ENCODE measurements at regions not wholly inside any gene's neighbourhood (a gene's known extent, or its start where the extent isn't known, plus 50 kb on each side); places are given as distances from the start of the nearest gene placed in this dataset.

DNA sequence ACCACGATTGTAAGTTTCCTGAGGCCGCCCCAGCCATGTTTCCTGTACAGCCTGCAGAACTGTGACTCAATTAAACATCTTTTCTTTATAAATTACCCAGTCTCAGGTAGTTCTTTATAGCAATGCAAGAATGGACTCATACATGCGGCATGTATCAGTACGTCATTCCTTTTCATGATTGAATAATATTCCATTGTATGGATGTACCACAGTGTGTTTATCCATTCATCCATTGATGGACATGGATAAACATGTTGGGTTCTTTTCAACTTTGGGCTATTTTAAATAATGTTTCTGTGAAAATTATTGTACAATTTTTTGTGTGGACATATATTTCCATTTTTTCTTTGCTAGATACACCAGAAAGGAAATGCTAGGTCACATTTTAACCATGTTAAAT, 99.2 kb upstream of the IGSF1 start:
- Mint-ChIP-seq H3K9me3 (peaks cover 21% of the 10 kb centered on the region), H3K36me3 (peaks cover 39% of the 10 kb centered on the region), H3K4me3 (no peak overlapping the region), H3K27me3 (ENCODE audit: low read depth) (no peaks in the 10 kb centered on the region; the same call in 1 of the 2 replicates), H3K4me1 (peaks cover 7% of the 10 kb centered on the region), H3K27ac (no peak overlapping the region)
- no peak for ATAC-seq
- no peak for DNase-seq (ENCODE audit: low spot score)
- CTCF ChIA-PET: no interaction called here
- TF ChIP-seq ZNF423 (CRISPR knock-in tag; IDR thresholded peaks at IDR 0.05) (no peak), SOX15 (CRISPR knock-in tag; IDR thresholded peaks at IDR 0.05) (no peak), ELF4 (CRISPR knock-in tag; IDR thresholded peaks at IDR 0.05; ENCODE audit: low read depth) (no peak), FOXJ3 (CRISPR knock-in tag; IDR thresholded peaks at IDR 0.05; ENCODE audit: borderline replicate concordance) (no peak), ATF1 (CRISPR knock-in tag; IDR thresholded peaks at IDR 0.05) (no peak), ZNF138 (CRISPR knock-in tag; conservative IDR thresholded peaks at IDR 0.05) (no peak), ZNF232 (CRISPR knock-in tag; IDR thresholded peaks at IDR 0.05) (no peak)
- TF ChIP-seq, protein P1, sequence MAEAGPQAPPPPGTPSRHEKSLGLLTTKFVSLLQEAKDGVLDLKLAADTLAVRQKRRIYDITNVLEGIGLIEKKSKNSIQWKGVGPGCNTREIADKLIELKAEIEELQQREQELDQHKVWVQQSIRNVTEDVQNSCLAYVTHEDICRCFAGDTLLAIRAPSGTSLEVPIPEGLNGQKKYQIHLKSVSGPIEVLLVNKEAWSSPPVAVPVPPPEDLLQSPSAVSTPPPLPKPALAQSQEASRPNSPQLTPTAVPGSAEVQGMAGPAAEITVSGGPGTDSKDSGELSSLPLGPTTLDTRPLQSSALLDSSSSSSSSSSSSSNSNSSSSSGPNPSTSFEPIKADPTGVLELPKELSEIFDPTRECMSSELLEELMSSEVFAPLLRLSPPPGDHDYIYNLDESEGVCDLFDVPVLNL (CRISPR knock-in tag; IDR thresholded peaks at IDR 0.05; ENCODE audit: borderline replicate concordance, low read depth): no peak
- TF ChIP-seq, protein P2, sequence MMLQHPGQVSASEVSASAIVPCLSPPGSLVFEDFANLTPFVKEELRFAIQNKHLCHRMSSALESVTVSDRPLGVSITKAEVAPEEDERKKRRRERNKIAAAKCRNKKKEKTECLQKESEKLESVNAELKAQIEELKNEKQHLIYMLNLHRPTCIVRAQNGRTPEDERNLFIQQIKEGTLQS (CRISPR knock-in tag; conservative IDR thresholded peaks at IDR 0.05): no peak
- POLR2A ChIA-PET: no interaction called here

DNA sequence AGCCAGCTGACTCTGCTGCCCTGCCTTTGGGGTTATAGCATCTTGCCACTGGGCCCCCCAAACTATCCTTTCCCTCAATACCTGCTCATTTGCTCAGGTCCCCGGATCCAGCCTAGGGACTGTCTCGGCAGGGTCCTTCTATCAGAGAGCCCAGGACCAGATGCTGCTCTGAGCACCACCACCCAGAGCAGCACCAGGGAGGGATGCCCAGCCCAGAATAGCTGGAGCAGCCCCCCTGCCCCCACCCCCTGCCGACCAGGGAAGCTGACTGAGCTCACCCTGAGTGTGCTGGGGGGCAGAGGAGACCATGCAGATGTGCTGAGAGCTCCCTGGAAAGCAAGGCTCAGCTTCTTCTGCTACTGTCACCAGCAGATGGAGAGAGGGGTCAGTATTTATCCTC, 103.6 kb upstream of the IGSF1 start:
- TF ChIP-seq, protein P3, sequence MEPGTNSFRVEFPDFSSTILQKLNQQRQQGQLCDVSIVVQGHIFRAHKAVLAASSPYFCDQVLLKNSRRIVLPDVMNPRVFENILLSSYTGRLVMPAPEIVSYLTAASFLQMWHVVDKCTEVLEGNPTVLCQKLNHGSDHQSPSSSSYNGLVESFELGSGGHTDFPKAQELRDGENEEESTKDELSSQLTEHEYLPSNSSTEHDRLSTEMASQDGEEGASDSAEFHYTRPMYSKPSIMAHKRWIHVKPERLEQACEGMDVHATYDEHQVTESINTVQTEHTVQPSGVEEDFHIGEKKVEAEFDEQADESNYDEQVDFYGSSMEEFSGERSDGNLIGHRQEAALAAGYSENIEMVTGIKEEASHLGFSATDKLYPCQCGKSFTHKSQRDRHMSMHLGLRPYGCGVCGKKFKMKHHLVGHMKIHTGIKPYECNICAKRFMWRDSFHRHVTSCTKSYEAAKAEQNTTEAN (CRISPR knock-in tag; IDR thresholded peaks at IDR 0.05): no peak
- TF ChIP-seq, protein P1 (CRISPR knock-in tag; IDR thresholded peaks at IDR 0.05; ENCODE audit: borderline replicate concordance, low read depth): no peak
- TF ChIP-seq IRF2 (CRISPR knock-in tag; IDR thresholded peaks at IDR 0.05; ENCODE audit: borderline replicate concordance, low read depth) (no peak), JAZF1 (CRISPR knock-in tag; IDR thresholded peaks at IDR 0.05) (no peak), EMX1 (CRISPR knock-in tag; IDR thresholded peaks at IDR 0.05) (no peak), NFATC4 (CRISPR knock-in tag; IDR thresholded peaks at IDR 0.05) (no peak), SP1 (CRISPR knock-in tag; conservative IDR thresholded peaks at IDR 0.05) (no peak)
- TF ChIP-seq, protein P4, sequence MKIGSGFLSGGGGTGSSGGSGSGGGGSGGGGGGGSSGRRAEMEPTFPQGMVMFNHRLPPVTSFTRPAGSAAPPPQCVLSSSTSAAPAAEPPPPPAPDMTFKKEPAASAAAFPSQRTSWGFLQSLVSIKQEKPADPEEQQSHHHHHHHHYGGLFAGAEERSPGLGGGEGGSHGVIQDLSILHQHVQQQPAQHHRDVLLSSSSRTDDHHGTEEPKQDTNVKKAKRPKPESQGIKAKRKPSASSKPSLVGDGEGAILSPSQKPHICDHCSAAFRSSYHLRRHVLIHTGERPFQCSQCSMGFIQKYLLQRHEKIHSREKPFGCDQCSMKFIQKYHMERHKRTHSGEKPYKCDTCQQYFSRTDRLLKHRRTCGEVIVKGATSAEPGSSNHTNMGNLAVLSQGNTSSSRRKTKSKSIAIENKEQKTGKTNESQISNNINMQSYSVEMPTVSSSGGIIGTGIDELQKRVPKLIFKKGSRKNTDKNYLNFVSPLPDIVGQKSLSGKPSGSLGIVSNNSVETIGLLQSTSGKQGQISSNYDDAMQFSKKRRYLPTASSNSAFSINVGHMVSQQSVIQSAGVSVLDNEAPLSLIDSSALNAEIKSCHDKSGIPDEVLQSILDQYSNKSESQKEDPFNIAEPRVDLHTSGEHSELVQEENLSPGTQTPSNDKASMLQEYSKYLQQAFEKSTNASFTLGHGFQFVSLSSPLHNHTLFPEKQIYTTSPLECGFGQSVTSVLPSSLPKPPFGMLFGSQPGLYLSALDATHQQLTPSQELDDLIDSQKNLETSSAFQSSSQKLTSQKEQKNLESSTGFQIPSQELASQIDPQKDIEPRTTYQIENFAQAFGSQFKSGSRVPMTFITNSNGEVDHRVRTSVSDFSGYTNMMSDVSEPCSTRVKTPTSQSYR (CRISPR knock-in tag; IDR thresholded peaks at IDR 0.05): no peak
- Mint-ChIP-seq H3K9me3 (peaks cover 13% of the 10 kb centered on the region), H3K4me1 (peaks cover 11% of the 10 kb centered on the region), H3K27me3 (ENCODE audit: low read depth) (no peaks in the 10 kb centered on the region; the same call in 1 of the 2 replicates), H3K4me3 (no peak overlapping the region), H3K27ac (no peak overlapping the region), H3K36me3 (peaks cover 27% of the 10 kb centered on the region)
- DNase-seq (ENCODE audit: low spot score) (no peak), ATAC-seq (no peak)
- POLR2A ChIA-PET: no interaction called here
- CTCF ChIA-PET: no interaction called here

DNA sequence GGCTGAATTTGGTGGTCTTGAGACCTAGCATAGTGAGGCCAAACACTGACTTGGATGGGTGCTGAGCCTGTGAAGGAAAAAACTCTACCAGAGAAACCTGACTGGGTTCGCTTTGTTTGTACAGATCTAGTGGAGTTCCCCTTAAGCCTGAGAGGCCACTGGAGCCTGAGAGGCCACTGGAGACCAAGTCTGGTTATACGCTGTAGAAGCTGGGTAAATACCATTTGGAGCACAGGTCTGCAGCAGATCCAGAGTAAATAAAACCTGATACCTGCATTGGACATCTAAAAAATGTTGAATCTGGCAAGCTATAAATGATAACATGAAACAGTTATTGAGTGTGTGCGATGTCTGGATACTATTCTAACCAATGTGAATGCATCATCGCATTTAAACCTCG, 104.3 kb upstream of the IGSF1 start:
- H3K27ac Mint-ChIP-seq: no peak overlapping the region
- H3K4me3 Mint-ChIP-seq: no peak overlapping the region
- H3K27me3 Mint-ChIP-seq (ENCODE audit: low read depth): no peaks in the 10 kb centered on the region; the same call in 1 of the 2 replicates
- H3K36me3 Mint-ChIP-seq: peaks cover 25% of the 10 kb centered on the region
- ChIA-PET CTCF (no interaction called here), POLR2A (no interaction called here)
- no peak for ATAC-seq
- peaks cover 16% of the 10 kb centered on the region for H3K4me1 Mint-ChIP-seq
- peaks cover 7% of the 10 kb centered on the region; the same call in 1 of the 2 replicates for H3K9me3 Mint-ChIP-seq
- no peak for DNase-seq (ENCODE audit: low spot score)
- TF ChIP-seq NFE2L1 (CRISPR knock-in tag; IDR thresholded peaks at IDR 0.05) (no peak), IRF2 (CRISPR knock-in tag; IDR thresholded peaks at IDR 0.05; ENCODE audit: borderline replicate concordance, low read depth) (no peak), KAT7 (CRISPR knock-in tag; IDR thresholded peaks at IDR 0.05; ENCODE audit: borderline replicate concordance) (no peak), JAZF1 (CRISPR knock-in tag; IDR thresholded peaks at IDR 0.05) (no peak)
- TF ChIP-seq, protein P3 (CRISPR knock-in tag; IDR thresholded peaks at IDR 0.05): no peak
- TF ChIP-seq, protein P5, sequence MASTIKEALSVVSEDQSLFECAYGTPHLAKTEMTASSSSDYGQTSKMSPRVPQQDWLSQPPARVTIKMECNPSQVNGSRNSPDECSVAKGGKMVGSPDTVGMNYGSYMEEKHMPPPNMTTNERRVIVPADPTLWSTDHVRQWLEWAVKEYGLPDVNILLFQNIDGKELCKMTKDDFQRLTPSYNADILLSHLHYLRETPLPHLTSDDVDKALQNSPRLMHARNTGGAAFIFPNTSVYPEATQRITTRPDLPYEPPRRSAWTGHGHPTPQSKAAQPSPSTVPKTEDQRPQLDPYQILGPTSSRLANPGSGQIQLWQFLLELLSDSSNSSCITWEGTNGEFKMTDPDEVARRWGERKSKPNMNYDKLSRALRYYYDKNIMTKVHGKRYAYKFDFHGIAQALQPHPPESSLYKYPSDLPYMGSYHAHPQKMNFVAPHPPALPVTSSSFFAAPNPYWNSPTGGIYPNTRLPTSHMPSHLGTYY (CRISPR knock-in tag; IDR thresholded peaks at IDR 0.05): no peak
- TF ChIP-seq, protein P6, sequence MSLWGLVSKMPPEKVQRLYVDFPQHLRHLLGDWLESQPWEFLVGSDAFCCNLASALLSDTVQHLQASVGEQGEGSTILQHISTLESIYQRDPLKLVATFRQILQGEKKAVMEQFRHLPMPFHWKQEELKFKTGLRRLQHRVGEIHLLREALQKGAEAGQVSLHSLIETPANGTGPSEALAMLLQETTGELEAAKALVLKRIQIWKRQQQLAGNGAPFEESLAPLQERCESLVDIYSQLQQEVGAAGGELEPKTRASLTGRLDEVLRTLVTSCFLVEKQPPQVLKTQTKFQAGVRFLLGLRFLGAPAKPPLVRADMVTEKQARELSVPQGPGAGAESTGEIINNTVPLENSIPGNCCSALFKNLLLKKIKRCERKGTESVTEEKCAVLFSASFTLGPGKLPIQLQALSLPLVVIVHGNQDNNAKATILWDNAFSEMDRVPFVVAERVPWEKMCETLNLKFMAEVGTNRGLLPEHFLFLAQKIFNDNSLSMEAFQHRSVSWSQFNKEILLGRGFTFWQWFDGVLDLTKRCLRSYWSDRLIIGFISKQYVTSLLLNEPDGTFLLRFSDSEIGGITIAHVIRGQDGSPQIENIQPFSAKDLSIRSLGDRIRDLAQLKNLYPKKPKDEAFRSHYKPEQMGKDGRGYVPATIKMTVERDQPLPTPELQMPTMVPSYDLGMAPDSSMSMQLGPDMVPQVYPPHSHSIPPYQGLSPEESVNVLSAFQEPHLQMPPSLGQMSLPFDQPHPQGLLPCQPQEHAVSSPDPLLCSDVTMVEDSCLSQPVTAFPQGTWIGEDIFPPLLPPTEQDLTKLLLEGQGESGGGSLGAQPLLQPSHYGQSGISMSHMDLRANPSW (CRISPR knock-in tag; conservative IDR thresholded peaks at IDR 0.05; ENCODE audit: low read depth): no peak

Data from WTC11 (cell line).